ENCODE measurements at regions not wholly inside any gene's neighbourhood (a gene's known extent, or its start where the extent isn't known, plus 50 kb on each side); places are given as distances from the start of the nearest gene placed in this dataset.
"Not testable (repeated sequence)": the region's sequence is repeated elsewhere in the genome, so short reads cannot be mapped to it uniquely, and the experiment has no call there.

GRCh38 chr12:67842124-67842523 lies 147.1 kb upstream of the IFNG-AS1 start:
- no peak for DNase-seq (ENCODE audit: low read depth in 2 of 2)

DNA sequence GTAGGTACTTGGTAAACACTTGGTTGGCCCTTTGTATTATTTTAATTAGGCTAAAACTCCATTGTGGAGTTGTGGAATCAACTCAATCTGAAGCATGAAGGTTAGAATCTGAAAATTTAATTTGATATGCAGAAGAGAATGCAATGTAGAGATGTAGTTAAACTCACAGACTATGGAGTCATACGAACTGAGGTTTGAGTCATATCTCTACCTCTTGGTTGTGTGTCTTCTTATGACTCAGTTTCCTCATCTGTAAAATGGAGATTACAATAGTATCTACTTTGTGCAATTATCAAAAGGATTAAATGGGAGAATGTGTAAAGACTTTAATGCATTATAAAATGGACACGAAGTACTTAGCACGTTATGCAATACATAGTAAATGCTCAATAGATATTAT lies 146.0 kb upstream of the IFNG-AS1 start:
- no peak for DNase-seq (ENCODE audit: low read depth in 2 of 2)

DNA sequence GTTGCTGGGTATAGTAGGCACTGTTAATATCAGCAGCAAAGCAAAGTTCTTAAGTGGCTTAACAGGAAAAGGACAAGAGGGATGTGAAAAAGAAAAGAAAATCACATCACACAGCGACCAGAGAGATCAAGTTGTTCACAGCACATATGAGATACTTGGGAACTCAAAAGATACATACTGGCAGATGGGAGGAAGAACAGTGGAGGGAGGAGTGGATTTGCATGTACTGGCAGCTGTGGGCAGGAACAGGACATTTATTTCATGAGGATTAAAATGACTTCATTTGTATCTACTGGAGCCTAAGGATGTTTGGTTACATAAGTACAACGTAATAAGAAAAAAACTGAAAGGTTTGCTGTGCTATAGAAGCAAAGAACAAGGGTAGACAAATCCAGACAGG lies 136.5 kb upstream of the IFNG-AS1 start:
- DNase-seq (ENCODE audit: low read depth in 2 of 2) = no peak

GRCh38 chr12:67853204-67853603 lies 136.0 kb upstream of the IFNG-AS1 start:
- DNase-seq (ENCODE audit: low read depth in 2 of 2) = no peak

DNA sequence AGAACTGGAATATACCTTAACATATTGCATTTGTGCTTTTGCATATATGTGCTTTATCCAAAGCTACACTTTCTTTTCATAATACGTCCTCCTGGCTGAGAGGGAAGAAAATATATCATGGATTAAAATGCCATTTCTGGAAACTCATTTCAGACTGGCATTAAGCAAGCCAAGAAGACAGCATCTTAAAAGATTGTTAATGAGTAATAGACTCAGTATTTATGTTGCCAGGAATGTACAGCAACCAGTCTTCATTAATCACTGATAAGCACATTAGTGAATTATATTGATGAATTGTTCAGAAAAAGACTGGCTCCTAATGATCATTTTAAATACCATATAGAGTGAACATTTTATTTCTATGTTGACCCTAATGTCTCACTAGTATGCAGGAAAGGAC lies 134.9 kb upstream of the IFNG-AS1 start:
- DNase-seq (ENCODE audit: low read depth in 2 of 2) = no peak

DNA sequence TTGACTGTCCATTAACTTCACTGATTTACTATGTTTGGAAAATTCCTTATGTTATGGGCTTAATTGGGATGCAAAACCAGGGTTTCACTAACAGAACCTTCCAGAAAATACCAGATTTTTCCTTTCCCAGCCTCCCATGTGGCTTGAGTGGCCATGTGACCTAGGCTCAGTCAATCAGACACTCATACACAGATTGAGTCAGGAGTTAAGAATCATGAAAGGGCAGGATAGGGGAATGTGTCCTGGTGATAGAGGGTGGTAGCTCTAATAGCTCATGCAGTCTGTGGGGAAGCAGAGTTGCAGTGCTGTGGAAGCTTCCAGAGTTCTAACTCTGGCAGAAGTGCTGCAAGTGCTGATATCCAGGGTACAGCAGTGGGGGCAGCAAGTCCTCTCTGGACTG lies 134.1 kb upstream of the IFNG-AS1 start:
- DNase-seq (ENCODE audit: low read depth in 2 of 2) = no peak

GRCh38 chr12:67871231-67871630 lies 118.0 kb upstream of the IFNG-AS1 start:
- DNase-seq (ENCODE audit: low read depth in 2 of 2) = no peak

GRCh38 chr12:67873355-67873754 lies 115.9 kb upstream of the IFNG-AS1 start:
- no peak for DNase-seq (ENCODE audit: low read depth in 2 of 2)

- DNase-seq (ENCODE audit: low read depth in 2 of 2) = no peak
Observed at GRCh38 chr12:67876305-67876915, 112.8 kb upstream of the IFNG-AS1 start.

- DNase-seq (ENCODE audit: low read depth in 2 of 2) = no peak
Observed at GRCh38 chr12:67877727-67878126, 111.5 kb upstream of the IFNG-AS1 start.

DNA sequence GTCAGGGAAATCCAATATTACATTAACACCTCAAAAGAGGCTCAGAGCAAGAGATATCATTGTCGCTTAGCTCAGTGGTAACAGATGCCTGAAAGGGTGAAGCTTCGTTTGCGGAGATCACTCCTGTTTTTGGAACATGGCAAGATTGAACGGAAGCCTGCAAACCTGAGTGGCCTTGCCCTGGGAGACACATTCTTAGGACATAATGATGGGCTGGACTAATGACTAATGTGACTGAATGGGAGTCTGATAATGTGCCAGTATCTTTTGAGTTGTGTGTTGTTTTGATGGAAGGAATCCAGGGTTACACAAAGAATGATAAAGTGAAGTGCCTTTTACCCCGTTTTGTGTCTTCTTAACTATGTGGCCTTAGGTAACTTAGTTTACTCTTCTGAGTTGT lies 109.3 kb upstream of the IFNG-AS1 start:
- no peak for DNase-seq (ENCODE audit: low read depth in 2 of 2)

DNA sequence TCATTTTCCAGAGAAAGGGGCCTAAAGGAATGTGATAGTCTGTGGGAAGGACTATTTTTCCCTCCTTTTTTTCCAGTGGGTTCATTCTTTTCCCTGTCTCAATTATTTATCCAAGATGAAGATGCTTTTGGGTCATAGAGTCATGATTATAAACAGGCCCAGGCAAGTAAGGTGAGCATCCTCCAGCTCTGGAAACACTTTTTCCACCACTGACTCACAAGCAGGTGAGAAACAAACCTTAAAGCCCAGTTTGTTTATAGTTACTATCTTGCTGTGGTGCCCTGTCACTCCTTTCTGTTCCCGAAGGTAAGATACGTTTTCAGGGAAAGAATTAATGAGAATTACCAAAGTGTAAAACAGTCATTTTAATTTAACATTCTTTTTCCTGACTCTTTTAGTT lies 107.7 kb upstream of the IFNG-AS1 start:
- no peak for DNase-seq (ENCODE audit: low read depth in 2 of 2)

GRCh38 chr12:67884596-67884995 lies 104.7 kb upstream of the IFNG-AS1 start:
- DNase-seq (ENCODE audit: low read depth in 2 of 2) = no peak

DNA sequence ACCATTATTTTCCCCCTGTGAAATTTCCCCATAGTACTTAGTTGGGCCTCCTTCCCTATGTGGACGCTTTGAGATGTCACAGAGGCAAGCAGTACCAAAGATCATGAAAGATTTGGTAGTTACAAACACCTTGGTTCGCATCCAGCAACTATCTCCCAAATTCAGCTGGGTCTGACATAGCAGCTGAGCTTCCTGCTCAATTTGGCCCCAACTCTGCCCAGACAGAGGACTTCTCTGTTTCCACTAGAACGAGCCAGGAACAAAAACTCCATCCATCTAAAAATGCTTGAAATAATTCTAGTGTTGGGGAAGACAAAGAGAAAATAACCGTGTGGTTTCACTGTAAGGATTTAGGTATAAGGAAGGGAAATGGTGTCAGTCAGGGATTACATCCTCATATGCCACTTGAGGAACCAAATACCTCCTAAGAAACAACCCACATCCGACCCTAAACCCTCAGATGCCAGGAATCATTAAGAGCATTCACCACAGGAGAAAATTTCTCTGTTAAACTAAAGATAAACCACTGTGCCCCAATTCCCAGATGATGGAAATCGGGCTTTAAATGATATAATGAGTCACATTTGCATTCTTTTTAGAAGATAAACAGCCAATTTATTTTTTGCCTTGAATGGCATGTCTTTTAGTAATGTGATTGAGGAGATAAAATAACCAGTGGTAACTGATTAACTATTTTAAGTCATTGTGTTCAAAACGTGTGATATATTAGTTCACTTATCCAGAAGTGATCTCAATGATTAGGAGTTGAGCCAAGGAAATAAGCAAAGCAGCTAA lies 103.7 kb upstream of the IFNG-AS1 start:
- DNase-seq (ENCODE audit: low read depth in 2 of 2) = no peak

GRCh38 chr12:67887065-67887464 lies 102.2 kb upstream of the IFNG-AS1 start:
- DNase-seq (ENCODE audit: low read depth in 2 of 2) = no peak

- DNase-seq (ENCODE audit: low read depth in 2 of 2) = no peak
Observed at GRCh38 chr12:67889931-67890330, 99.3 kb upstream of the IFNG-AS1 start.

- no peak for DNase-seq (ENCODE audit: low read depth in 2 of 2)
Observed at GRCh38 chr12:67890726-67891258, 98.5 kb upstream of the IFNG-AS1 start.

GRCh38 chr12:67891596-67891995 lies 97.7 kb upstream of the IFNG-AS1 start:
- no peak for DNase-seq (ENCODE audit: low read depth in 2 of 2)

GRCh38 chr12:67892259-67893021 lies 96.8 kb upstream of the IFNG-AS1 start:
- DNase-seq (ENCODE audit: low read depth in 2 of 2) = no peak

GRCh38 chr12:67893022-67893580 lies 96.1 kb upstream of the IFNG-AS1 start:
- DNase-seq (ENCODE audit: low read depth in 2 of 2) = no peak

- DNase-seq (ENCODE audit: low read depth in 2 of 2) = not testable (repeated sequence)
Observed at GRCh38 chr12:67900418-67900817, 88.8 kb upstream of the IFNG-AS1 start.

GRCh38 chr12:67909091-67909531 lies 80.1 kb upstream of the IFNG-AS1 start:
- no peak for DNase-seq (ENCODE audit: low read depth in 2 of 2)
